SK-N-SH (cell line): ENCODE measurements at regions not wholly inside any gene's neighbourhood (a gene's known extent, or its start where the extent isn't known, plus 50 kb on each side); places are given as distances from the start of the nearest gene placed in this dataset.

Source experiments
- ELF1 ChIP-seq: IDR thresholded peaks from 2 replicates; pipeline ENCODE4 v1.4.0; 2012
- FOXM1 ChIP-seq: IDR thresholded peaks from 2 replicates; pipeline ENCODE4 v1.4.0; 2012; ENCODE audit warnings: low read depth, mild to moderate bottlenecking
- MXI1 ChIP-seq: IDR thresholded peaks from 2 replicates; pipeline ENCODE4 v1.6.1; 2012; ENCODE audit warnings: mild to moderate bottlenecking, low read depth, low read length, improper control_type of control experiment
- REST ChIP-seq: IDR thresholded peaks from 2 replicates; pipeline ENCODE4 v1.6.1; 2012; ENCODE audit warnings: mild to moderate bottlenecking, low read depth, low read length, moderate library complexity
- RFX5 ChIP-seq: IDR thresholded peaks from 2 replicates; pipeline ENCODE4 v1.6.1; 2012; ENCODE audit warnings: mild to moderate bottlenecking, improper control_type of control experiment, low read length
- TEAD4 ChIP-seq: IDR thresholded peaks from 2 replicates; pipeline ENCODE4 v1.4.0; 2012; ENCODE audit warnings: mild to moderate bottlenecking, borderline replicate concordance; ENCODE audit not compliant: insufficient read depth
- TF ChIP-seq, protein P1 (sequence below): fragments of 200-600 bp; sonication (generic); IDR thresholded peaks from 2 replicates; pipeline ENCODE4 v1.6.1; 2017; ENCODE audit warnings: antibody characterized with exemption, mild to moderate bottlenecking, moderate library complexity
- TF ChIP-seq, protein P2 (sequence below): IDR thresholded peaks from 2 replicates; pipeline ENCODE4 v1.4.0; 2012; ENCODE audit warnings: low read depth, borderline replicate concordance

DNA sequence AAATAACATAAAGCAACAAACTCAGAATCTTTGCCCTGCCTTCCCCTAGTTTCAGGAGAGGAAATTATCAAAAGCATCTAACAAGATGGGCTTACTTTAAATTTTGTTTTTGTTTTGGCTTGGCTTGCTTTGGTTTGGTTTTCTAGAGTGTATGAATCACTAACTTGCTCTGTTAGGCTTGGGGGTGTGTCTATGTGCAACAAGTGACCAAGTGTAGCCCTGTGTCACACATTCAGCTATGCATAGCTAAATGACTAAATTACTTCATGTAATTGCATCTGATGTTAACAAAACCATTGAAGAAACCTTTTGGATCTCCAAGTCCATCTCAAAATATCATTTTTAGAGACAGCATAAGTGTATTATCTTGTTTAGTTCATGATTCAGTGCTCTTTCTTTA lies 251.0 kb downstream of the TFEC start:
- TF ChIP-seq, protein P1, sequence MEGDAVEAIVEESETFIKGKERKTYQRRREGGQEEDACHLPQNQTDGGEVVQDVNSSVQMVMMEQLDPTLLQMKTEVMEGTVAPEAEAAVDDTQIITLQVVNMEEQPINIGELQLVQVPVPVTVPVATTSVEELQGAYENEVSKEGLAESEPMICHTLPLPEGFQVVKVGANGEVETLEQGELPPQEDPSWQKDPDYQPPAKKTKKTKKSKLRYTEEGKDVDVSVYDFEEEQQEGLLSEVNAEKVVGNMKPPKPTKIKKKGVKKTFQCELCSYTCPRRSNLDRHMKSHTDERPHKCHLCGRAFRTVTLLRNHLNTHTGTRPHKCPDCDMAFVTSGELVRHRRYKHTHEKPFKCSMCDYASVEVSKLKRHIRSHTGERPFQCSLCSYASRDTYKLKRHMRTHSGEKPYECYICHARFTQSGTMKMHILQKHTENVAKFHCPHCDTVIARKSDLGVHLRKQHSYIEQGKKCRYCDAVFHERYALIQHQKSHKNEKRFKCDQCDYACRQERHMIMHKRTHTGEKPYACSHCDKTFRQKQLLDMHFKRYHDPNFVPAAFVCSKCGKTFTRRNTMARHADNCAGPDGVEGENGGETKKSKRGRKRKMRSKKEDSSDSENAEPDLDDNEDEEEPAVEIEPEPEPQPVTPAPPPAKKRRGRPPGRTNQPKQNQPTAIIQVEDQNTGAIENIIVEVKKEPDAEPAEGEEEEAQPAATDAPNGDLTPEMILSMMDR = no peak
- TF ChIP-seq, protein P2, sequence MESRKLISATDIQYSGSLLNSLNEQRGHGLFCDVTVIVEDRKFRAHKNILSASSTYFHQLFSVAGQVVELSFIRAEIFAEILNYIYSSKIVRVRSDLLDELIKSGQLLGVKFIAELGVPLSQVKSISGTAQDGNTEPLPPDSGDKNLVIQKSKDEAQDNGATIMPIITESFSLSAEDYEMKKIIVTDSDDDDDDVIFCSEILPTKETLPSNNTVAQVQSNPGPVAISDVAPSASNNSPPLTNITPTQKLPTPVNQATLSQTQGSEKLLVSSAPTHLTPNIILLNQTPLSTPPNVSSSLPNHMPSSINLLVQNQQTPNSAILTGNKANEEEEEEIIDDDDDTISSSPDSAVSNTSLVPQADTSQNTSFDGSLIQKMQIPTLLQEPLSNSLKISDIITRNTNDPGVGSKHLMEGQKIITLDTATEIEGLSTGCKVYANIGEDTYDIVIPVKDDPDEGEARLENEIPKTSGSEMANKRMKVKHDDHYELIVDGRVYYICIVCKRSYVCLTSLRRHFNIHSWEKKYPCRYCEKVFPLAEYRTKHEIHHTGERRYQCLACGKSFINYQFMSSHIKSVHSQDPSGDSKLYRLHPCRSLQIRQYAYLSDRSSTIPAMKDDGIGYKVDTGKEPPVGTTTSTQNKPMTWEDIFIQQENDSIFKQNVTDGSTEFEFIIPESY = no peak
- TF ChIP-seq MXI1 = no peak
- TF ChIP-seq RFX5 = no peak
- no peak for TF ChIP-seq TEAD4
- TF ChIP-seq FOXM1 = no peak
- no peak for TF ChIP-seq REST
- no peak for TF ChIP-seq ELF1
